SU-DHL-6 (cell line): ENCODE measurements at regions not wholly inside any gene's neighbourhood (a gene's known extent, or its start where the extent isn't known, plus 50 kb on each side); places are given as distances from the start of the nearest gene placed in this dataset.

Source experiments
- H2AFZ ChIP-seq: fragments of 200-600 bp; sonication (generic); 2 replicates; pipeline ENCODE4 v1.6.1; 2014; ENCODE audit warnings: low read depth, mild to moderate bottlenecking, moderate library complexity, mixed read lengths, antibody characterized with exemption, low read length; ENCODE audit not compliant: severe bottlenecking
- H3F3A ChIP-seq: fragments of 200-600 bp; shearing (Covaris generic); 2 replicates; pipeline ENCODE4 v1.6.0; 2016; ENCODE audit warnings: antibody characterized with exemption, mild to moderate bottlenecking; ENCODE audit not compliant: insufficient read depth
- H3K27ac ChIP-seq: fragments of 200-600 bp; sonication (generic); 2 replicates; pipeline ENCODE4 v1.5.1; 2016; ENCODE audit warnings: low read depth, mild to moderate bottlenecking, low read length, moderate library complexity, mixed read lengths
- H3K27me3 ChIP-seq: fragments of 200-600 bp; sonication (generic), shearing (Covaris generic); 2 replicates; pipeline ENCODE4 v1.6.0; 2014; ENCODE audit warnings: mild to moderate bottlenecking, low read length
- H3K36me3 ChIP-seq: fragments of 200-600 bp; sonication (generic); 2 replicates; pipeline ENCODE4 v1.6.1; 2014; ENCODE audit warnings: mild to moderate bottlenecking, low read length, mixed read lengths
- H3K4me2 ChIP-seq: fragments of 300-600, 200-600 bp; shearing (Covaris generic), sonication (generic); 2 replicates; pipeline ENCODE4 v1.6.0; 2014; ENCODE audit warnings: low read length, low read depth, mild to moderate bottlenecking; ENCODE audit not compliant: poor library complexity, severe bottlenecking
- H3K4me3 ChIP-seq: fragments of 200-600 bp; sonication (generic); 2 replicates; pipeline ENCODE4 v1.5.1; 2014; ENCODE audit warnings: antibody characterized with exemption, low read length, mild to moderate bottlenecking, mixed read lengths; ENCODE audit not compliant: insufficient read depth, poor library complexity, severe bottlenecking
- H3K79me2 ChIP-seq: fragments of 200-600 bp; sonication (generic); 2 replicates; pipeline ENCODE4 v1.6.1; 2014; ENCODE audit warnings: mild to moderate bottlenecking, low read length, moderate library complexity; ENCODE audit not compliant: insufficient read depth
- H3K9ac ChIP-seq: fragments of 200-600 bp; sonication (generic); 2 replicates; pipeline ENCODE4 v1.7.0; 2014; ENCODE audit warnings: mild to moderate bottlenecking, low read length
- H3K9me2 ChIP-seq: fragments of 200-600 bp; sonication (generic); replicated peaks from 2 replicates; pipeline ENCODE4 v1.6.1; 2014; ENCODE audit warnings: low read length; ENCODE audit not compliant: insufficient read depth
- H3K9me3 ChIP-seq: fragments of 200-600 bp; sonication (generic); 2 replicates; pipeline ENCODE4 v1.6.1; 2014; ENCODE audit warnings: low read length, mixed read lengths; ENCODE audit not compliant: insufficient read depth
- H4K20me1 ChIP-seq: fragments of 200-600 bp; sonication (generic); 2 replicates; pipeline ENCODE4 v1.6.1; 2014; ENCODE audit warnings: low read depth, mild to moderate bottlenecking, antibody characterized with exemption, low read length, moderate library complexity, mixed read lengths
- CTCF ChIP-seq: fragments of 200-600 bp; sonication (generic); IDR thresholded peaks from one replicate; pipeline ENCODE4 v1.5.1; 2017; ENCODE audit warnings: antibody characterized with exemption, mild to moderate bottlenecking, low read length, moderate library complexity; ENCODE audit not compliant: insufficient read depth, poor library complexity, severe bottlenecking
- EZH2phosphoT487 ChIP-seq: fragments of 200-600 bp; sonication (generic), shearing (Covaris generic); conservative IDR thresholded peaks from 2 replicates; pipeline ENCODE4 v1.6.1; 2018; ENCODE audit warnings: mild to moderate bottlenecking, antibody characterized with exemption, low read length, moderate library complexity, mixed read lengths

GRCh38 chr11:37643968-37644367 lies 1045.9 kb upstream of the RAG2 start:
- H3K4me3 ChIP-seq: no peak overlapping the region
- H3K9me3 ChIP-seq: no peaks in the 10 kb centered on the region
- no peak overlapping the region for H3K27ac ChIP-seq
- no peaks in the 10 kb centered on the region for H4K20me1 ChIP-seq
- H3F3A ChIP-seq: no peaks in the 10 kb centered on the region
- H3K36me3 ChIP-seq: no peaks in the 10 kb centered on the region
- H3K9ac ChIP-seq: no peak overlapping the region
- no peaks in the 10 kb centered on the region for H3K27me3 ChIP-seq
- no peak overlapping the region for H2AFZ ChIP-seq
- no peak overlapping the region for H3K4me2 ChIP-seq
- TF ChIP-seq EZH2phosphoT487 (no peak), CTCF (no peak)
- H3K9me2 ChIP-seq: no peaks in the 10 kb centered on the region
- H3K79me2 ChIP-seq: no peaks in the 10 kb centered on the region

- Histone ChIP-seq H3K4me3 (no peak overlapping the region), H3K9me3 (no peaks in the 10 kb centered on the region), H3K4me2 (no peak overlapping the region), H2AFZ (no peak overlapping the region), H3K36me3 (no peaks in the 10 kb centered on the region), H3F3A (no peaks in the 10 kb centered on the region), H3K79me2 (no peaks in the 10 kb centered on the region), H4K20me1 (no peaks in the 10 kb centered on the region), H3K9ac (no peak overlapping the region), H3K27ac (no peak overlapping the region), H3K27me3 (no peaks in the 10 kb centered on the region), H3K9me2 (no peaks in the 10 kb centered on the region)
- TF ChIP-seq EZH2phosphoT487: no peak
- TF ChIP-seq CTCF: no peak
Observed at GRCh38 chr11:37642296-37642695, 1044.3 kb upstream of the RAG2 start.

GRCh38 chr11:37632748-37633147 lies 1034.7 kb upstream of the RAG2 start:
- Histone ChIP-seq H3K4me2 (no peak overlapping the region), H3K9me3 (no peaks in the 10 kb centered on the region), H3K9me2 (no peaks in the 10 kb centered on the region), H3K79me2 (no peaks in the 10 kb centered on the region), H3F3A (no peaks in the 10 kb centered on the region), H4K20me1 (no peaks in the 10 kb centered on the region), H3K4me3 (no peak overlapping the region), H3K9ac (no peak overlapping the region), H2AFZ (no peak overlapping the region), H3K27me3 (no peaks in the 10 kb centered on the region), H3K36me3 (no peaks in the 10 kb centered on the region), H3K27ac (no peak overlapping the region)
- no peak for TF ChIP-seq EZH2phosphoT487
- TF ChIP-seq CTCF: no peak

- Histone ChIP-seq H3K9me3 (no peaks in the 10 kb centered on the region), H3K79me2 (no peaks in the 10 kb centered on the region), H2AFZ (no peak overlapping the region), H3K9ac (no peak overlapping the region), H3K36me3 (no peaks in the 10 kb centered on the region), H3F3A (no peaks in the 10 kb centered on the region), H3K27me3 (no peaks in the 10 kb centered on the region), H3K4me3 (no peak overlapping the region), H3K9me2 (no peaks in the 10 kb centered on the region), H3K4me2 (no peak overlapping the region), H4K20me1 (no peaks in the 10 kb centered on the region), H3K27ac (no peak overlapping the region)
- TF ChIP-seq CTCF: no peak
- TF ChIP-seq EZH2phosphoT487: no peak
Observed at GRCh38 chr11:37630866-37631265, 1032.8 kb upstream of the RAG2 start.
